ENCODE measurements at regions not wholly inside any gene's neighbourhood (a gene's known extent, or its start where the extent isn't known, plus 50 kb on each side); places are given as distances from the start of the nearest gene placed in this dataset.
"Not testable (repeated sequence)": the region's sequence is repeated elsewhere in the genome, so short reads cannot be mapped to it uniquely, and the experiment has no call there.

DNA sequence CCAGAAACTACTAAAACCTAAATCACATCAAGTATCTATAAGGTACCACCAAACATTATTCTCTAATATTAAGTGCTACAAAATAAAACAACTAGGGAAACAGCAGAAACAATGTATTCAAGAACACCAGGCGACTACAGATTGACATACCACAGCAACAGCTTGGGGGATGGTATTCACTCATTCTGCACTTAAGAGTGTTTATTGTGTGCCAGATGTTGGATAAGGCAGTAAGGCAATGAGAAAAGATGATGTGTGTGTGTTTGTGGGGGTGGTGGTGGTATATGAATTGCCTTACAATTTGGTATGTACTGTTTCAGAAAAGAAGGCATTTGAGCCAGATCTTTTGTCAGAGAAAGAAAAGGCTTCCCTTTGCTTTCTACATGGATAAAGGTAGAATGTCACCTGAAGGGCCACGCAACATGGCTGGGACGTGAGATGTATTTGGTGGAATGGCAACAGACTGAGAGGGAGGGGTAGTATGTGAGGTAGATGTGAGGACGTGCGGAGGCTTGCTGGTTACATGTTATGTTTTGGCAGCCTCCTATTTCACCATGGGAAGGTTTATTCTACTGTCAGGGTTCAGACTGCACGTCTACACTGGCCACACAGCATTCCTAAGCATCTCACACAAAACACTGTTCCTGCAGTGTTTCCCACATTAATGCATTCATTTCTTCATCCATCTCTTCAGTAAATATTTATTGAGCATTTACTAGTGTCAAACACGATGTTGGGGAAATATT lies 300.7 kb downstream of the KLF12 start:
- DNase-seq: no peak

GRCh38 chr13:73832825-73833224 lies 301.4 kb downstream of the KLF12 start:
- no peak for DNase-seq

- DNase-seq: no peak
Measured at GRCh38 chr13:73832128-73832588, 302.0 kb downstream of the KLF12 start.

GRCh38 chr13:73829416-73829815 lies 304.8 kb downstream of the KLF12 start:
- DNase-seq: no peak

DNA sequence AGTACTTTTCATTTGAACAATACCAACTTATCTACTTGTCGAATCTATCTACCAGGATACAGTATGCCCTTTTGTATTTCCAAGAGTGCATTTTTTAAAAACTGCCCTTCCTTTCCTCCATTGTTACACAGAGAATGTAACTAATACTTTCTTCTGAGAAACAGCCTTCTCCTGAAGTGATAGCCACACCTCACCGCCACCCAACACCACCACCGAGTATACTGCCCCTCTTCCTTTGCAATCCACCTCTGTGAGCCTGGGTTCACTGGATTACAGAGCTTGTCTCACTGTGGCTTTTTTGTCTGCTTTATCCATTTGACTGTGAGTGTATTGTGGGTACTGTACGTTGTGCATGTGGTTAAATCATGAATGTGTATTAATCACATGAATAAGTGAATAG lies 305.4 kb downstream of the KLF12 start:
- DNase-seq: no peak

DNA sequence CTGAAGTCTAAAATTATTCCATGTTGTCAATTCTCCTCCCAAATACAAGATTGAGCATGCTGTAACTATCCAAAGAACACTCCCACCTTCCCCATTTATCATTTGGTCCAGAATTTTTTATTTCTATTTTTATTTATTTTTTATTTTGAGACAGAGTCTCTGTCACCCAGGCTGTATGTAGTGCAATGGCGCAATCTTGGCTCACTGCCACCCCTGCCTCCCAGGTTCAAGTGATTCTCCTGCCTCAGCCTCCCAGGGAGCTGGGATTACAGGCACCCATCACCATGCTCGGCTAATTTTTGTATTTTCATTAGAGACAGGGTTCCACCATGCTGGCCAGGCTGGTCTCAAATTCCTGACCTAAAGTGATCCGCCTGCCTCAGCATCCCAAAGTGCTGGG lies 306.8 kb downstream of the KLF12 start:
- DNase-seq: no peak

- DNase-seq: no peak
Measured at GRCh38 chr13:73825143-73825542, 309.1 kb downstream of the KLF12 start.

DNA sequence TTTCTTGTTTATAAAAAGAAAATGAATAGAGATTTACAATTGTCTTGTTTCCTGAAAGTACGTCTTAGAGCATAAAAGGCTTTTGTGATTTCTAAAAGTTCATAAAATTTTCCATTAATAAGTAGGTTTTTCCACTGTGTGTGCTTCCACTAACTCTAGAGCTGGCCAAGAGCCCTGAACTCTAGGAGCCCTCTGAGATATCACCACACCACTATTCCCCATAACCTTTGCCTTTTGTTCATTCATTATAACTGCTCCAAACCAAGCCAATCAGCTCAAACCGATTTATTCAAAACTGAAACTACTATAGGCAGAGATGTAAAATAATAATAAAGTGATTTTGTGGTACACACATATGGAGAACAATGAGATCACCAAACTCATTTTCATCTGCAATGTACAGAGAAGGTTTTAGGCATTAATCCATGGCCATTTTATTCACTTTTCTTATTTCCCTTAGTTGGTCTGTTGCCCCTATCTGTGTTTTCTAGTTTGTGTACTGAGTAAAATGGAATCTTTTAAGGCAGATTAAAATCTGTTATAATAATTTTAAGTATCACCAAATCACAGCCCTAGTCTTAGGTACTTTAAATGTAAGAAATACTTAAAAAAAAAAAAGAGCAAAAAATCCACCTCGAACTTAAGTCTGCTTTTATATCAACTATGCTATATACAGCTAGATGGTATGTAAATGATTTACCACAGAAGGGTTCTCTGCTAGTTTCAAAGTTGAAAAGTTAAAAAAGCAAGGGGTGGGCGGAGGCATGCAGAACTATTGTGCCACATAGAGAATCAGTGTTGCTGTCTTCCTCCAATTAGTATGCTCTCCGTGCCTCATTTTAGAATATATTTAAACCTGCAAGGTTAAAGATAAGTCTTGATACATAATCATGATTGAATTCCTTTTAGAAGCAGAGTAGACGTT lies 311.3 kb downstream of the KLF12 start:
- DNase-seq: no peak

- DNase-seq: no peak
Measured at GRCh38 chr13:73820688-73821087, 313.5 kb downstream of the KLF12 start.

DNA sequence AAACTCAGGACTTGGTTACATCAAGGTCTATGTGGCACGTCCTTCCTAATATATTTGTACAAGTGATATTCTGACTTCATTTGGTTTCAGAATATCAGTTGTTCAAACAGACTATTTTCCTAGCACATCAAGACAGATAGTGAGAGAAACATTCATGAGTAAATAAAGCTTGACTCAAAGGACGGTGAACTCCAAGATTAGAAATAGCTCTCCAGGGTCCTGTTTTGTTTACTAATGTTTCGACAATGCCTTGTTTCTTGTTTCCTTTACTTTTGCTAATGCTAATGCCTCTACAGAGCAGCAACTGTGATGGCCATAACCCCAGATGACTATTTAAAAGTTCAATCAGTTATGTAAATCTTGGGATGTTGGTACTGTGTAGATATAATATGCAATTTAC lies 313.9 kb downstream of the KLF12 start:
- DNase-seq: no peak

- no peak for DNase-seq
Measured at GRCh38 chr13:73819711-73820110, 314.5 kb downstream of the KLF12 start.

DNA sequence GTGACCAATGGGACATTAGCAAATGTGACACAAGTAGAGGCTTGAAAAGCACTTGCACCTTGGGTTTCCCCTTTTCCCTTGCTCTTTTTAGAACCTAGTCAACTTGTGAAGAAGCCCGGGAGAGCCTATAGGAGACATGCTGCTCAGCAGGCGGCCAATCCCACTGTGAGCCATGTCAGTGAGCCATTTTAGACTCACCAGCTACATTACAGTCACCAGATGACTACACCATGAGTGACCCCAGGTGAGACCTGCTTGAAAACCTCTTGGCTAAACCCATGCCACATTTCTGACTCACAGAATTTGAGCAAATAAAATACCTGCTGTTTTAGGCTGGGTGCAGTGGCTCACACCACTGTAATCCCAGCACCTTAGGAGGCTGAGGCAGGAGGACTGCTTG lies 317.5 kb downstream of the KLF12 start:
- no peak for DNase-seq

DNA sequence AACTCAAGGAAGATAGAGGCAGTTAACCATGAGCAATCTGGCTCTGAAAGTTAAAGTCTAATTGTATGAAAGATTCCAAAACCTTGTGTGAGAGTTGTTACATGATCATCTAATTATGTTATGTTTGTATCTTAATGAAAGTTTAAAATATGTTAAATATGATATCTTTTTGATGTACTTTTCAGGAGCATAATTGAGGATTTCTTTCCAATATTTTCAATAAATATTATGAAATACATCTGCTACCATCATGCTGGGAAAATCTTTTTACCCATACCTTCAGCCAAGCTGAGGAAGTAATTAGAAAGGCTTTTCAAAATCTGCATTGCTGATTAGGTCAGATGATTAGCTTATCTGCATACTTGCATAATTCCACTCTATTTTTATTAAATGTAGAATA lies 318.4 kb downstream of the KLF12 start:
- DNase-seq: no peak

GRCh38 chr13:73810647-73811046 lies 323.6 kb downstream of the KLF12 start:
- no peak for DNase-seq

DNA sequence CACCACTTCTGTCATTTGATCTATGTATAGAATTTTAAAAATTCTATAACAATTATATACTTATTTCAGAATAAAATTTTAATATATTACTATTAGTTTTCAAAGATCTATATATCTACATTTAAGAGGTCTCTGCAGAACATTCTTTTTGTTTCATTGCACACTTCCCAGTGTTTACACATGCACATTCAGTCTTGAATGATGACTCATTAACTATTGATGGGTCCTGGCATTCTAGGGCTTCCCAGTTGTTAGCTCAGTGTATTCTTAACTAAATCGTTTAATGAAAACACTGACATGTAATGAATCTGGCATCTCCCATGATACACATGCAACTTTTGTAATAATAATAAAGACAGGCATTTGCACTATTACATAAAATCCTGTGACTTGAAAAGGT lies 324.6 kb downstream of the KLF12 start:
- DNase-seq: no peak

DNA sequence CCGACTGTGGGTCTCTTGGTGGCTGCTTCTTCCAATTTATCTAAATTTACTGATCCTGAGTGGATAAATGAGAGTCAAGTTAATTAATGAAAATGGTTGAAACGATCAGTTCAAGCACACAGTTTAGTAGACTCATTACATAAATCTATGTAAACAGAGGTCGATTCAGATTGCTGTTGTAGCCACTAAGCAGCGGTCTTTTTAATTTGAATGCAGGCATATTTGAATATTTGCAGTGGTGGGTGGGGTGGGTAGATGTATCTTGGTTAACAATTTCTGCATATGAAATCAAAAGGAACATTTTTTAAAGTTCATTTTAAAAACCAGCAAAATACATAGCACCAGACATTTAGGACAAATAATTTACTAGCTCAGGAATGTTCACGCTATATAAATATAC lies 325.9 kb downstream of the KLF12 start:
- DNase-seq: no peak

DNA sequence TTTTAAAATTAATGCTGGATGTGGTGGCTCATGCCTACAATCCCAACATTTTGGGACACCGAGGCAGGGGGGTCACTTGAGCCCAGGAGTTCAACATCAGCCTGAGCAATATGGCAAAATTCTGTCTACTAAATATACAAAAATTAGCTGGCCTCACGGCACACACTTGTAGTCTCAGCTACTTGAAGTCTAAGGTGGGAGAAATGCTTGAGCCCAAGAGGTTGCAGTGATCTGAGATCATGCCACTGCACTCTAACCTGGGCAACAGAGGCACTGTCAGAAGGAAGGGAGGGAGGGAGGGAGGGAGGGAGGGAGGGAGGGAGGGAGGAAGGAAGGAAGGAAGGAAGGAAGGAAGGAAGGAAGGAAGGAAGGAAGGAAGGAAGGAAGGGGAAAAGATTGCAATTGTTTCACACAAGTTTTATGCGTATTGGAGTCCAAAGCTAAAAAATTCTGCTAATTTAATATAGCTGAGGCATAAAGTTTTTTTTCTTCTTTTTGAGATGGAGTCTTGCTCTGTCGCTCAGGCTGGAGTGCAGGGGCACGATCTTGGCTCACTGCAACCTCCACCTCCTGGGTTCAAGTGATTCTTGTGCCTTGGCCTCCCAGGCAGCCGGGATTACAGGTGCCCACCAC lies 328.8 kb downstream of the KLF12 start:
- not testable (repeated sequence) for DNase-seq

DNA sequence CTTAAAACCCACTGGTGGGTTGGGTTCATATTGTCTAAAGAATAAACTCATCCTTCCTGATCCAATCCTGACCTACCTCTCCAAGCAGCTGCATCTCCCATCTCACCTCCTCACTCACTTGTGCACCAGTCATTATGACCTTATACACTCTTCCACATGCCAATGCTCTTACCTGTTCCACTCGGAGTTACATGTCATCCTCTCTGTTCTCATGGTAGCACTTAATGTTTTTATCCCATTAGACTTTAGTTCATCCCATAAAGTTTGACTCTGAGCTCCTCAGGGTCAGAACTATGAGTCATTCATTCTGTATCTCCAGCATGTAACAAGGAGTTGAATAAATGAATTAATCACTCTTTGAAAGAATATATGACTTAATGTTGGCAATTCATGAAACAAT lies 330.2 kb downstream of the KLF12 start:
- DNase-seq: no peak

- DNase-seq: no peak
Measured at GRCh38 chr13:73800011-73800410, 334.2 kb downstream of the KLF12 start.

DNA sequence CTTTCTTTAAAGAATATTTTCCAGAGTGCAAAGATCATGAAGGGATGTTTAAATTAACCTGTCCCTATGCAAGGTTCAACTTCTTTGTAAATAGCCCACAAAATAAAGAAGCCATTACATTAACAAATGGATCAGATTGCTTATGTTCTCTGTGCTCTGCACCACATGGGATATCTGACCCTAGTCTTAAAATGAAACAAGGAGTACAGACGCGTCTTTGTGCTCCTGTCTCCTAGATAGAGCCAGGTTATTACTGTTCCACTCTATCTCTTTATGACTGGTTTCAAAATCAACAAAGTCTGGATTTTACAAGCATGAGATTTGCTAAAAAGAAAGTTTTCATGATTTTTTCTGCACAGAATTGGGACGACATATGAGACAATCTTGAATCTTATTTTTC lies 339.4 kb downstream of the KLF12 start:
- DNase-seq: no peak

- no peak for DNase-seq
Measured at GRCh38 chr13:73793361-73793760, 340.8 kb downstream of the KLF12 start.

GRCh38 chr13:73792796-73793195 lies 341.4 kb downstream of the KLF12 start:
- DNase-seq: no peak

Measured in NCI-H2029 treated with DMSO at 0.1 percent for 48 hours (cell line).